ENCODE measurements at regions not wholly inside any gene's neighbourhood (a gene's known extent, or its start where the extent isn't known, plus 50 kb on each side); places are given as distances from the start of the nearest gene placed in this dataset.

DNA sequence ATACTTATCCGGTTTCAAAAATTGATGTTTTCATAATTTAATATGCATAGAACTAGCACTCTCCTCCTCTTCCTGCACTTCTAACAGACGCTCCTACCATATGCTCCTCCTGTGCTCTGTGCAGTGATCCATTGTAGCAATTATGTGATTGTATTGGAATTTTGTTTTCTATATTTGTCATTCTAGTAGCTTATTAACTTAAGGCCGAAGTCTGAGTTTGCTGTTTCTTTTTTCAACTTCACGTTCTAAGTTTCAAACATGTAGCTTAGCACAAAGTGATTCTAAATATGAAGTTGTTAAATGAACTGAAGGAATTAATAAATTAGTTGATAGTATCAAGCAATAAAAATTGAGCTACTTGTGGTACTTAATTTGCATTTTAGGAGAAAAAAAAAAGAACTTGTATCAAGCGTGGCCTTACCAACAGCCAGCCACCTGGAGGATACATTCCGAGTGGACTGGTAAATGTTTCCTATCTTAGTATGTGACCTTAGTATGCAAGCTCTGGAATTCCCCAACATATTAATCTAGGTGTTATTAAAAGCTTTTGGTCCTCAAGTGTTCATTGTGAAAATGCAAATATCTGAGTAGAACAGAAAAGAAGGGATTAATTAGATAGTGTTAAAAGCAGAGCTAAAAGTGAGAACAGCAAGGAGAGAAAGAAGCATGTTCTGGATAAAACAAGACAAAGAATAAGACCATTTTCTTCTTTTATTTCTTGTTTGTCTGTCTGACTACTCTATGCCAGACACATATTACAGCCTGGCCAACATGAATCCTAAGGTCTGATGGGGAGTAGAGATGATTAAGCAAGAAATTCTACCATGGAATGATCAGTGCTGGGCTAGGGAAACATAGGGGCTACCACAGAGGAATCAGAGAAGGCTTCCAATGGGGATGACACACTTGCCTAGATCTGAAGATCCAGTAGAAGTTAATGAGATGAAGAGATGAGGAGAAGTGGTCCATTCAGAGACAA lies 290.4 kb upstream of the MON1B start:
- no peak overlapping the region for H3K27ac ChIP-seq
- no peak for TF ChIP-seq CTCF (conservative IDR thresholded peaks at IDR 0.05)
- no peak for TF ChIP-seq ZFX (IDR thresholded peaks at IDR 0.05)

DNA sequence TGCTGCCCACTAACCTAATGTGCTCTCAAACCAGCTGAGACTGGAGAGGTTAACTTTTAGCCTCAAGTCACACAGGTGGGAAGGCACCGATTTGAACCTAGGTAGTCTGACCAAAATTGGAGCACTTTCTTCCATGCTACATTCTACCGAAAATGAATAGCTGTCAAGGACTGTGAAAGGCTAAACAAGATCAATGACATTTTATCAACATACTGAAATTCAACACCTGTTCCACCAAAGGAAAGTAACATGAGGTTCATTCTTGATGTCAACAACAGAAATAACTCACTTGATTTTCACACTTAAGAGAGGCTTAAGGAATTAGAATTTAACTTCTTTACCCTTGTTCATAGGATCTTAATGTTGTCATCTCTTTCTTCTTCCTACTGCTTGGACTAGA lies 284.4 kb upstream of the MON1B start:
- TF ChIP-seq ZFX (IDR thresholded peaks at IDR 0.05) (no peak), CTCF (conservative IDR thresholded peaks at IDR 0.05) (no peak)
- H3K27ac ChIP-seq, result no peak overlapping the region

DNA sequence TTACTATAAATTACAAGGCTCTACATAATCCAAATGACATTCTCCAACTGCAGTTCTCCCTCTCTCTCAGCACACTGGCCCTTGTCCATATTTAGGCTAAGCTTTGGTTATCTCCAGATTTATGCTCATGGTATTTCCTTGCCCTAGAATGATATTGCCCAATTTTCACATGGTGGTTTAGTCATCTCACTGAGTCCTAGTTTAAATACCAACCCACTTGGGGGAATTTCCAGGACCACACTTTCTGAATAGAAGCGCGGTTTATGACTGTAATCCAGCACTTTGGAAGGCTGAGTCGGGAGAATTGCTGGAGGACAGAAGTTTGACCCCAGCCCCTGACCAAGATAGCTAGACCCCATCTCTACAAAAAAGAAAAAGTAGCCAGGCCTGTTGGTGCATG lies 280.1 kb upstream of the MON1B start:
- no peak overlapping the region for H3K27ac ChIP-seq
- TF ChIP-seq CTCF (conservative IDR thresholded peaks at IDR 0.05) (no peak), ZFX (IDR thresholded peaks at IDR 0.05) (no peak)

DNA sequence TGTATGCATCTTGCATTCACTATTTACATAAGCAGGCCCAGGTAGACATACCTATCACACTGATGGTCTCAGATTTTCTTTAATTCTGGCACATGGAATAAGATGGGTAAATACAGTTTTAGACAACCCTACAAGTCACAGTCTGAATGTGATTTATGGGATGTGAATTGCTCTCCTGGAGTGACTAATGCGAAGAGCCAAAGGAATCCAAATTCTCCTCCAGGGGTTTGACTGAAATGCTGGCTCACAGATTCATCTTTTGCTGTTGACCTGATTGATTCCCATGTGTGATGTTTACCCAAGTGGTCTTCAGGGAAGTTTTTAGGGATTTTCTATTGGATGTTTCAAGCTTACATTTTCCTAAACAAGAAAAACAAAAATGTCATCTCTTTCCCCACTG lies 277.9 kb upstream of the MON1B start:
- TF ChIP-seq CTCF (conservative IDR thresholded peaks at IDR 0.05) (no peak), ZFX (IDR thresholded peaks at IDR 0.05) (no peak)
- no peak overlapping the region for H3K27ac ChIP-seq

- TF ChIP-seq CTCF (conservative IDR thresholded peaks at IDR 0.05), result no peak
- no peak for TF ChIP-seq ZFX (IDR thresholded peaks at IDR 0.05)
- no peak overlapping the region for H3K27ac ChIP-seq
Observed at GRCh38 chr16:76926042-76926441, 264.9 kb upstream of the MON1B start.

GRCh38 chr16:76926595-76926994 lies 264.4 kb upstream of the MON1B start:
- H3K27ac ChIP-seq, result no peak overlapping the region
- no peak for TF ChIP-seq ZFX (IDR thresholded peaks at IDR 0.05)

DNA sequence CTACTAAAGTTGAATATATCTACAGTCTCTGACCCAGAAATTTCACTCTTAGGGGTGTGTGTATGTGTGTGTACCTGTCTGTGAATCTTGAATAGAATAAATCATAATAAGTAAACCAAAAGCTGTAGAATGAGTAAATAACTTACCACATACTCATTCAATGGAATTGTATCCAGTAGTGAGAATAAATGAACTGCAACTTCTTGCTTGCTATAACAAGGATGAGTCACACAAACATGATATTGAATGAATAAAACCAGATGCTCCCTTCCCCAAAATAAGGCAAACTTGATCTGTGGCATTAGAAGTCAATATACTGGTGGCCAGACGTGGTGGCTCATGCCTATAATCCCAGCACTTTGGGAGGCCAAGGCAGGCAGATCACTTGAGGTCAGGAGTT lies 259.8 kb upstream of the MON1B start:
- H3K27ac ChIP-seq, result no peak overlapping the region
- TF ChIP-seq CTCF (conservative IDR thresholded peaks at IDR 0.05) (no peak), ZFX (IDR thresholded peaks at IDR 0.05) (no peak)
